ENCODE measurements at regions not wholly inside any gene's neighbourhood (a gene's known extent, or its start where the extent isn't known, plus 50 kb on each side); places are given as distances from the start of the nearest gene placed in this dataset.
A peak's percentile ranks its signal among the peaks of the same experiment; 100 is the strongest.

DNA sequence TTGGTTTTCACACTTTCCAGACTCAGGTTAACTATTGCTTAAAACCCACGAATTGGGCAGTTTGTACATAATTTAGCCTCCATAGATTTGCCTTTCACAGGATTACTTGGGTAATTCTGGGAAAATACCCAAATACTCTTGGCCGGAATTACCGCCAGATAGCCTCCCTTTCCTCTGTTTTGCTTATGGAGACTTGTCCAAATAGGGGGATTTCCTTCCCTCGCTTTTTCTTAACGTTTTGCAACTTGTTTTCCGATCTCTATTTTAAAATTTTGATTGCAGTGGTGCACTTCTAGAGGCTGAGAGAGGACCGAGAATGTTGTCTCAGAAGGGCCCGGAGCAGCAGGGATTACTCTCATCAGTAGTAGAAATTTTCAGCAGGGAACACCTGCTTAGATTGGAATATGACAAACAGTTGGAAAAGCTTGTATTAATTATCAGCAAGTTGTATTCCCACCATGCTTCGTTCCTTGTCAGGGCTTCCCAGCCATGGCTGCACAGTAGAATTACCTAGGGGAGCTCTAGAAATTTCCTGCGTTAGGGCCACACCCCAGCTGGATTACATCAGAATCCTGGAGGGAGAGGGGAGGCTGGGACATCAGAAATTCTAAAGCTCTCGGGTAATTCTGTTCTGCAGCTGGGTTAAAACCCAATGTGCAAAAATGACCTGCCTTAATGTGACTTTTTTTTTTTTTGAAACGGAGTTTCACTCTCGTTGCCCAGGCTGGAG, 329.1 kb downstream of the SH3GL2 start:
- H3K4me3 Mint-ChIP-seq, result peak overlapping the region; percentile 72
- H3K27ac Mint-ChIP-seq, result no peak overlapping the region
- peaks cover 21% of the 10 kb centered on the region for H3K4me1 Mint-ChIP-seq
- no peaks in the 10 kb centered on the region for H3K9me3 Mint-ChIP-seq
- H3K27me3 Mint-ChIP-seq (ENCODE audit: low read depth), result peaks cover 67% of the 10 kb centered on the region
- TF ChIP-seq, protein P1, sequence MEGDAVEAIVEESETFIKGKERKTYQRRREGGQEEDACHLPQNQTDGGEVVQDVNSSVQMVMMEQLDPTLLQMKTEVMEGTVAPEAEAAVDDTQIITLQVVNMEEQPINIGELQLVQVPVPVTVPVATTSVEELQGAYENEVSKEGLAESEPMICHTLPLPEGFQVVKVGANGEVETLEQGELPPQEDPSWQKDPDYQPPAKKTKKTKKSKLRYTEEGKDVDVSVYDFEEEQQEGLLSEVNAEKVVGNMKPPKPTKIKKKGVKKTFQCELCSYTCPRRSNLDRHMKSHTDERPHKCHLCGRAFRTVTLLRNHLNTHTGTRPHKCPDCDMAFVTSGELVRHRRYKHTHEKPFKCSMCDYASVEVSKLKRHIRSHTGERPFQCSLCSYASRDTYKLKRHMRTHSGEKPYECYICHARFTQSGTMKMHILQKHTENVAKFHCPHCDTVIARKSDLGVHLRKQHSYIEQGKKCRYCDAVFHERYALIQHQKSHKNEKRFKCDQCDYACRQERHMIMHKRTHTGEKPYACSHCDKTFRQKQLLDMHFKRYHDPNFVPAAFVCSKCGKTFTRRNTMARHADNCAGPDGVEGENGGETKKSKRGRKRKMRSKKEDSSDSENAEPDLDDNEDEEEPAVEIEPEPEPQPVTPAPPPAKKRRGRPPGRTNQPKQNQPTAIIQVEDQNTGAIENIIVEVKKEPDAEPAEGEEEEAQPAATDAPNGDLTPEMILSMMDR (IDR thresholded peaks at IDR 0.05; ENCODE audit: unreplicated experiment), result no peak
- DNase-seq (ENCODE audit: low spot score in 2 of 2, unreplicated experiment in 2 of 2), result no peak
- peaks cover 2% of the 10 kb centered on the region for H3K36me3 Mint-ChIP-seq

DNA sequence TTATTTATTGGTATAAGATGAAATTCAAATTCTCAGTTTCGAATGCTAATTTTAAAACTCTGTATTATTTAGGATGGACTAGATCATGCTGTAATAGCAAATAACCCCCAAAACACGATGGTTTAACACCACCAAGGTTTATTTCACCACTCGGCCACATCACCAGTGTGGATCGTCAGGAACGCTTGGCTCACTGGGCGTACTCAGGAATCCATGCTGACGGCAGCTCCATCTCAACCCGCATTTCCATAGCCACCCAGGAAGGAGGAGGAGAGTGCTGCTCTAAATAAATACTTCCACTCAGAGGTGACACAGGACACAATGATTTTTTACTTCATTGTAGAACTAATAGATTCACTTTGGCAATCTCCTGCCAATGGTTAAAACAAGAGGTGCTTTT, 347.4 kb downstream of the SH3GL2 start:
- H3K9me3 Mint-ChIP-seq, result peaks cover 4% of the 10 kb centered on the region
- H3K36me3 Mint-ChIP-seq, result no peaks in the 10 kb centered on the region
- H3K27ac Mint-ChIP-seq, result no peak overlapping the region
- DNase-seq (ENCODE audit: low spot score in 2 of 2, unreplicated experiment in 2 of 2), result no peak
- peaks cover 4% of the 10 kb centered on the region for H3K27me3 Mint-ChIP-seq (ENCODE audit: low read depth)
- TF ChIP-seq, protein P1 (IDR thresholded peaks at IDR 0.05; ENCODE audit: unreplicated experiment), result no peak
- peaks cover 19% of the 10 kb centered on the region for H3K4me1 Mint-ChIP-seq
- H3K4me3 Mint-ChIP-seq, result no peak overlapping the region

GRCh38 chr9:17927616-17928015, 348.8 kb downstream of the SH3GL2 start:
- TF ChIP-seq, protein P1 (IDR thresholded peaks at IDR 0.05; ENCODE audit: unreplicated experiment), result no peak
- Mint-ChIP-seq H3K9me3 (peaks cover 4% of the 10 kb centered on the region), H3K4me1 (peaks cover 20% of the 10 kb centered on the region), H3K36me3 (no peaks in the 10 kb centered on the region), H3K27me3 (ENCODE audit: low read depth) (peaks cover 5% of the 10 kb centered on the region), H3K27ac (no peak overlapping the region), H3K4me3 (no peak overlapping the region)
- DNase-seq (ENCODE audit: low spot score in 2 of 2, unreplicated experiment in 2 of 2), result no peak

GRCh38 chr9:17928228-17928627, 349.4 kb downstream of the SH3GL2 start:
- peaks cover 4% of the 10 kb centered on the region for H3K9me3 Mint-ChIP-seq
- no peak for DNase-seq (ENCODE audit: low spot score in 2 of 2, unreplicated experiment in 2 of 2)
- peaks cover 20% of the 10 kb centered on the region for H3K4me1 Mint-ChIP-seq
- H3K36me3 Mint-ChIP-seq, result no peaks in the 10 kb centered on the region
- peaks cover 2% of the 10 kb centered on the region for H3K27me3 Mint-ChIP-seq (ENCODE audit: low read depth)
- TF ChIP-seq, protein P1 (IDR thresholded peaks at IDR 0.05; ENCODE audit: unreplicated experiment), result no peak
- no peak overlapping the region for H3K4me3 Mint-ChIP-seq
- no peak overlapping the region for H3K27ac Mint-ChIP-seq

- no peak for DNase-seq (ENCODE audit: low spot score in 2 of 2, unreplicated experiment in 2 of 2)
- TF ChIP-seq, protein P1 (IDR thresholded peaks at IDR 0.05; ENCODE audit: unreplicated experiment), result no peak
- H3K9me3 Mint-ChIP-seq, result peaks cover 4% of the 10 kb centered on the region
- H3K36me3 Mint-ChIP-seq, result no peaks in the 10 kb centered on the region
- H3K4me3 Mint-ChIP-seq, result no peak overlapping the region
- H3K4me1 Mint-ChIP-seq, result peaks cover 20% of the 10 kb centered on the region
- peaks cover 2% of the 10 kb centered on the region for H3K27me3 Mint-ChIP-seq (ENCODE audit: low read depth)
- no peak overlapping the region for H3K27ac Mint-ChIP-seq
These were observed 349.9 kb downstream of the SH3GL2 start for GRCh38 chr9:17928768-17929167.

Data from mesothelial cell of epicardium (in vitro differentiated cells).